C4-2B (cell line): ENCODE measurements at regions not wholly inside any gene's neighbourhood (a gene's known extent, or its start where the extent isn't known, plus 50 kb on each side); places are given as distances from the start of the nearest gene placed in this dataset.

Experiments used
- H3K27ac ChIP-seq: fragments of 450-650 bp; 2 replicates; pipeline ENCODE4 v1.5.1; 2017
- ZFX ChIP-seq: fragments of 450-650 bp; IDR thresholded peaks from 2 replicates; pipeline ENCODE4 v1.6.1; 2017
- TF ChIP-seq, protein P1 (sequence below): fragments of 450-650 bp; conservative IDR thresholded peaks from 2 replicates; pipeline ENCODE4 v1.5.1; 2017; ENCODE audit warnings: mild to moderate bottlenecking

- TF ChIP-seq, protein P1, sequence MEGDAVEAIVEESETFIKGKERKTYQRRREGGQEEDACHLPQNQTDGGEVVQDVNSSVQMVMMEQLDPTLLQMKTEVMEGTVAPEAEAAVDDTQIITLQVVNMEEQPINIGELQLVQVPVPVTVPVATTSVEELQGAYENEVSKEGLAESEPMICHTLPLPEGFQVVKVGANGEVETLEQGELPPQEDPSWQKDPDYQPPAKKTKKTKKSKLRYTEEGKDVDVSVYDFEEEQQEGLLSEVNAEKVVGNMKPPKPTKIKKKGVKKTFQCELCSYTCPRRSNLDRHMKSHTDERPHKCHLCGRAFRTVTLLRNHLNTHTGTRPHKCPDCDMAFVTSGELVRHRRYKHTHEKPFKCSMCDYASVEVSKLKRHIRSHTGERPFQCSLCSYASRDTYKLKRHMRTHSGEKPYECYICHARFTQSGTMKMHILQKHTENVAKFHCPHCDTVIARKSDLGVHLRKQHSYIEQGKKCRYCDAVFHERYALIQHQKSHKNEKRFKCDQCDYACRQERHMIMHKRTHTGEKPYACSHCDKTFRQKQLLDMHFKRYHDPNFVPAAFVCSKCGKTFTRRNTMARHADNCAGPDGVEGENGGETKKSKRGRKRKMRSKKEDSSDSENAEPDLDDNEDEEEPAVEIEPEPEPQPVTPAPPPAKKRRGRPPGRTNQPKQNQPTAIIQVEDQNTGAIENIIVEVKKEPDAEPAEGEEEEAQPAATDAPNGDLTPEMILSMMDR = no peak
- TF ChIP-seq ZFX = no peak
Measured at GRCh38 chr3:78273326-78273725, 1233.4 kb downstream of the ROBO2 start.

GRCh38 chr3:78274475-78275065, 1234.7 kb downstream of the ROBO2 start:
- no peak overlapping the region for H3K27ac ChIP-seq
- TF ChIP-seq ZFX = no peak
- TF ChIP-seq, protein P1 = peak; percentile 19

More at GRCh38 chr3:78273326-78273725, 1233.4 kb downstream of the ROBO2 start:
- no peak overlapping the region for H3K27ac ChIP-seq

DNA sequence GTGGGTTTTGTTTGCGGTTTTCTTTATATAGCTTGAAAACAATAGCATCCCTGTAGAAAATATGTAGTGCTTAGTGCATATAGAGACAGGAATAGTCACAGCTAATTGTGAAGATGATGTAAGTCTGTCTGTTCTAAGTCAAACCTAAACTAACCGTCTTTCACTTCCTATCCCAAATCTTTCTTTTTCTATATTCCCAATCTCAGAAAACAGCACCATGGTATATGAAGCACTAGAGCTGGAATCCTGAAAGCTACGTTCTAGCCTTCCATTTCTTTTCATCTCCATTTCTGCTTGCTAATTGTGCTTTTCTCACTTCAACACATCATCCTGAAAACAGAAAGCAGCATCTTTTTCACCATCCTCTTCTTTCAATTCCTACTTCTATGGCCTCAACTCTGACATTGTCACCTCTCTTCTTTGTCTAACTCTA, 1235.5 kb downstream of the ROBO2 start:
- no peak overlapping the region for H3K27ac ChIP-seq
- TF ChIP-seq, protein P1 = no peak
- no peak for TF ChIP-seq ZFX

- TF ChIP-seq ZFX = no peak
- TF ChIP-seq, protein P1 = no peak
- H3K27ac ChIP-seq = no peak overlapping the region
Measured at GRCh38 chr3:78277220-78277619, 1237.3 kb downstream of the ROBO2 start.

DNA sequence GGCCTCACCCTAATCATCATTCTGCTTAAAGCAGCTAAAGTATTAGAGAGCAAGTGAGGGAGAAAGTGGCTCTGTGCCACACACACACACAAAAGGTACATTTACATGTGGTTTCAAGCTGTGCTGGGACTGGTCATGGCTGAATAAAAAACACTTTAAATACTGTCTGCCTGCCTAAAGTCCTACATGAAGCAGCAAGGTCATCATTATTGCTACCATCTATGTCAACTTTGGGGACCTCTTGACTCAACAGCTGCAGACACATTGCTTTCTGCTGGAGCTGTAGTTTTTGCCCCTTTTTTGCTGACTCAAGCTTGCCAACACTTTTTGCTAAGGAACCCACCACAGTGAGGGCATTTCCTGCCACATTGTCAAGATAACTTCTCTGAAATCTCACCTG, 1237.9 kb downstream of the ROBO2 start:
- H3K27ac ChIP-seq = no peak overlapping the region
- TF ChIP-seq, protein P1 = no peak
- TF ChIP-seq ZFX = no peak

DNA sequence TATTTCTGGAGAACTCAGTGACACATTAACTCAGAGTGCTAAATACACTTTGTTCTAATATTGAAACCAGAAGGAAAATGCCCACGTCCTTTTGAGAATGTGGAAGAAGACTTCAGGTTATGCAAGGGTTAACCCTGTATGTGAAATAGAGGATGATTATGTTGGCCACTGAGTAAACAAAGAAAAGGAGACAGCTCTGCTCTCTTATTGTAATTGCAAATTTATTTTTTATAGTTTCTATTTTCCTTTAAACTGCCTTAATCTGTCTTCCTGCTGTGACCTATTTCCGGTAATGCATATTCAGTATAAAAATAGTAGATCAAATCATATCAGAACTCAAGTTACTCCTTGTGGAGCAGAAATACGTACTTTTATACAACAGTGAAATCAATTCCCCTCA, 1239.2 kb downstream of the ROBO2 start:
- TF ChIP-seq, protein P1 = no peak
- TF ChIP-seq ZFX = no peak
- H3K27ac ChIP-seq = no peak overlapping the region

GRCh38 chr3:78281381-78281780, 1241.5 kb downstream of the ROBO2 start:
- TF ChIP-seq ZFX = no peak
- TF ChIP-seq, protein P1 = no peak

More at GRCh38 chr3:78281381-78281780, 1241.5 kb downstream of the ROBO2 start:
- no peak overlapping the region for H3K27ac ChIP-seq
